GM21381 (cell line): ENCODE measurements at regions not wholly inside any gene's neighbourhood (a gene's known extent, or its start where the extent isn't known, plus 50 kb on each side); places are given as distances from the start of the nearest gene placed in this dataset.
A peak's percentile ranks its signal among the peaks of the same experiment; 100 is the strongest.
"Not testable (repeated sequence)": the region's sequence is repeated elsewhere in the genome, so short reads cannot be mapped to it uniquely, and the experiment has no call there.

Source experiments
- ATAC-seq: cut with Tn5 transposase; IDR thresholded peaks from one replicate; pipeline ENCODE4 v1.9.1; 2021; ENCODE audit warnings: mild to moderate bottlenecking, moderate library complexity; ENCODE audit not compliant: unreplicated experiment

- ATAC-seq, result no peak
Measured at GRCh38 chr9:88916894-88917293, 74.4 kb upstream of the S1PR3 start.

- no peak for ATAC-seq
Measured at GRCh38 chr9:88917375-88917774, 73.9 kb upstream of the S1PR3 start.

GRCh38 chr9:88918537-88918936 is 72.7 kb upstream of the S1PR3 start:
- not testable (repeated sequence) for ATAC-seq

GRCh38 chr9:88920645-88921044 is 70.6 kb upstream of the S1PR3 start:
- ATAC-seq, result no peak

GRCh38 chr9:88922091-88922490 is 69.2 kb upstream of the S1PR3 start:
- no peak for ATAC-seq

GRCh38 chr9:88923092-88923491 is 68.2 kb upstream of the S1PR3 start:
- no peak for ATAC-seq

- no peak for ATAC-seq
Measured at GRCh38 chr9:88923653-88924288, 67.5 kb upstream of the S1PR3 start.

GRCh38 chr9:88925481-88925880 is 65.8 kb upstream of the S1PR3 start:
- no peak for ATAC-seq

- ATAC-seq, result no peak
Measured at GRCh38 chr9:88926781-88927505, 64.3 kb upstream of the S1PR3 start.

GRCh38 chr9:88927510-88927909 is 63.8 kb upstream of the S1PR3 start:
- peak; percentile 55 for ATAC-seq

GRCh38 chr9:88930716-88931115 is 60.6 kb upstream of the S1PR3 start:
- ATAC-seq, result no peak

- ATAC-seq, result no peak
Measured at GRCh38 chr9:88932766-88933165, 58.5 kb upstream of the S1PR3 start.

GRCh38 chr9:88933607-88934379 is 57.5 kb upstream of the S1PR3 start:
- no peak for ATAC-seq

- no peak for ATAC-seq
Measured at GRCh38 chr9:88934876-88935535, 56.3 kb upstream of the S1PR3 start.

GRCh38 chr9:88936132-88936531 is 55.1 kb upstream of the S1PR3 start:
- no peak for ATAC-seq

GRCh38 chr9:88936668-88937067 is 54.6 kb upstream of the S1PR3 start:
- ATAC-seq, result no peak

- ATAC-seq, result no peak
Measured at GRCh38 chr9:88937248-88937647, 54.0 kb upstream of the S1PR3 start.

GRCh38 chr9:88938189-88938588 is 53.1 kb upstream of the S1PR3 start:
- no peak for ATAC-seq
